ENCODE measurements at regions not wholly inside any gene's neighbourhood (a gene's known extent, or its start where the extent isn't known, plus 50 kb on each side); places are given as distances from the start of the nearest gene placed in this dataset.

- TF ChIP-seq EP300 (IDR thresholded peaks at IDR 0.05) = no peak
- no peak for TF ChIP-seq CTCF (IDR thresholded peaks at IDR 0.05)
- no peak for TF ChIP-seq POLR2A (IDR thresholded peaks at IDR 0.05; ENCODE audit: low read depth)
- TF ChIP-seq POLR2AphosphoS5 (IDR thresholded peaks at IDR 0.05) = no peak
These were observed 759.0 kb upstream of the SOX9 start for GRCh38 chr17:71361656-71362450.
